ENCODE measurements at regions not wholly inside any gene's neighbourhood (a gene's known extent, or its start where the extent isn't known, plus 50 kb on each side); places are given as distances from the start of the nearest gene placed in this dataset.

GRCh38 chr5:98585661-98586310 lies 187.7 kb upstream of the RGMB start:
- no peak for DNase-seq

- no peak for DNase-seq
Measured at GRCh38 chr5:98586581-98586980, 186.9 kb upstream of the RGMB start.

- no peak for DNase-seq
Measured at GRCh38 chr5:98587166-98587565, 186.3 kb upstream of the RGMB start.

DNA sequence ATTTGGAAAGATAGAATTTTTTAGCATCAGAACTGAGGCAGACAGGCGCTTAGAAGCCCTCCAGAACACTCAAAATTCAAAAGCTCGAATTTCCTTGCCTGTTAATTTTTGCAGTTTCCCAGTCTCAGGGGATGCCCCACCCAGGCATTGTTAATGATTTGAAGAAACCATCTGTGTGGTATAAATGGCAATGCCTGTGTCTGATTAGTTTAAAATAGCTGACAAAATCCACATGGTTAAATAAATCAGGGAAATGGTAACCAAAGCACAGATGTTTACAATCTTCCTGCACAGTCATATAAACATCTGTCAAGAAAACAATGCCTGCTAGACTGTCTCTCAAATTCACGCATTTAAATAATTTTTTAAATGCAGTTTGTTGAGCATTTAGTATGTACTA lies 185.2 kb upstream of the RGMB start:
- DNase-seq, result no peak

DNA sequence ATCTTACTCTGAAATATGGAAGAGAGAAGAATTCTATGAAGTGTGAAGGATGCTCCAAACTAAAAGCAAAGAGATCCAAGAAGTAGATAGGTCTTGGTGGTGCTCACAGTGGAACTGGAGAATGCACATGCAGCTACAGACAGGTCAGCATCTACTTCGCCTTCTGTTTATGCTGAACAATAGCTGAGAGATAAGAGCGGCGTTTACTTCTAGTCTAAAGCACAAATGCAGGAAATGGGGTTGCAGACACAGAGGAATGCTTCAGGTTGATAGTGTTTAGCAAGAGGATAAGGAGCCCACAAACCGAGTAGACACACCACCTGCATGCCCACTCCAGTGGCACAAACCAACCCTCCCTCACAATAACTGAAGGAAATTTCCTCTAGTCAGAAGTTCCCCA lies 180.0 kb upstream of the RGMB start:
- peak; percentile 43 for DNase-seq

DNA sequence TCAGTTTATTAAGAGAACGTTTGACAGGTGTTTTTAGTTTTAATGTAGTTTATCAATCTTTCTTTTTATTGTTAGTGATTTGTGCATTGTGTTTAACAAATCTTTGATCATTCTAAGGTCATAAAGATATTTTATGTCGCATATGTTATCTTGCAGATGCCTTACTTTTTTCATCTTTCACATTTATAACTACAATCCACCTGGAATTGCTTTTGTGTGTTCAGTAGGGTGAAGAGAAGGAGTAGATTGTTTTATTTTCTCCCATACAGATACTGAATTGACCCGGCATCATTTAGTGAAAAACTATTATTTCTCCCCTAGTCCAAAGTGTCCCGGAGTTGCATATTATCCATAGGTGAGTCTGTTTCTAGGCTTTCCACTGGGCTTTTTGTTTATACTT lies 179.4 kb upstream of the RGMB start:
- DNase-seq, result no peak

DNA sequence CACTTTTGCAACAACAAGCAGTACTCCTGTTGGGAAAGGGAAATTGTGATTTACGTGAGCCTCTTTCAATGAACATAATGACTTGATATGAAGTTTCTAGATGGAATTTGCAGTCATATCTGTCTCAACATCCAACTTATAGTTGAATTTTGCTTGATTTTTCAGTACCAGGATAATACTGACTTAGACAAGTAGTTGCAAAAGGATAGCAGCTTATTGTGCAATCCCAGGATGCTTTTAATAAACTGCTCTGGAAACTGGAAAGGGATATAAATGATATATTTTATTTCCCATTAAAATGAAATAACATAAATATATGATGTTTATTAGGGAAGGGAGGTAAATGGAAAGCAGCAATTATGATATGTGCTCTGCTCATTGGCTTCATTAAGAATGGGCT lies 174.4 kb upstream of the RGMB start:
- DNase-seq, result no peak

DNA sequence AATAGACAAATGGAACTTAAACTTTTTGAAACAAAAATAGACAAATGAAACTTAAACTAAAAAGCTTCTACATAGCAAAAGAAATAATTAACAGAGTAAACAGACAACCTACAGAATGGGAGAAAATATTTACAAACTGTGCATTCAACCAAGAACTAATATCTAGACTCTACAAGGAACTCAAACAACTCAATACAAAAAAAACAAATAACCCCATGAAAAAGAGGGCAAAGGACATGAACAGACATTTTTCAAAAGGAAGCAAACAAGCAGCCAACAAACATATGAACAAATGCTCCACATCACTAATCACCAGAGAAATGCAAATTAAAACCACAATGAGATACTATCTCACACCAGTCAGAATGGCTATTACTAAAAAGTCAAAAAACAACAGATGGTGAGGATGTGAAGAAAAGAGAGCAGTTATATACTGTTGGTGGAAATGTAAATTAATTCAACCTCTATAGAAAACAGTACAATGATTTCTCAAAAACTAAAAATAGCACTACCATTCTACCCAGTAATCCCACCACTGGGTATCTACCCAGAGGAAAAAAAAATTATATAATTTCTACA lies 170.8 kb upstream of the RGMB start:
- DNase-seq, result no peak

DNA sequence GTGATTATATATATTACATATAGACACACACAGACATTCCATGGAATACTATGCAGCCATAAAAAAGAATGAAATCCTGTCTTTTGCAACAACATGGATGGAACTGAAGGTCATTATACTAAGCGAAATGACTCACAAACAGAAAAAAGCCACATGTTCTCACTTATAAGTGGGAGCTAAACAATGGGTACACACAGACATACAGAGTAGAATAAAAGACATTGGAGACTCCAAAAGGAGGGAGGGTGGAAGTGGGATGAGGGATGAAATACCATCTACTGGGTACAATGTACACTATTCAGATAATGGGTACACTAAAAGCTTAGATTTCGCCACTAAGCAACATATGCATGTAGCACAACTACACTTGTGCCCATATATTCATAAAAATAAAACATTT lies 170.0 kb upstream of the RGMB start:
- no peak for DNase-seq

- no peak for DNase-seq
Measured at GRCh38 chr5:98604301-98604700, 169.2 kb upstream of the RGMB start.

- DNase-seq, result no peak
Measured at GRCh38 chr5:98604721-98605425, 168.6 kb upstream of the RGMB start.

GRCh38 chr5:98605426-98605825 lies 168.0 kb upstream of the RGMB start:
- DNase-seq, result no peak

- no peak for DNase-seq
Measured at GRCh38 chr5:98606961-98607360, 166.5 kb upstream of the RGMB start.

- no peak for DNase-seq
Measured at GRCh38 chr5:98608052-98608451, 165.4 kb upstream of the RGMB start.

DNA sequence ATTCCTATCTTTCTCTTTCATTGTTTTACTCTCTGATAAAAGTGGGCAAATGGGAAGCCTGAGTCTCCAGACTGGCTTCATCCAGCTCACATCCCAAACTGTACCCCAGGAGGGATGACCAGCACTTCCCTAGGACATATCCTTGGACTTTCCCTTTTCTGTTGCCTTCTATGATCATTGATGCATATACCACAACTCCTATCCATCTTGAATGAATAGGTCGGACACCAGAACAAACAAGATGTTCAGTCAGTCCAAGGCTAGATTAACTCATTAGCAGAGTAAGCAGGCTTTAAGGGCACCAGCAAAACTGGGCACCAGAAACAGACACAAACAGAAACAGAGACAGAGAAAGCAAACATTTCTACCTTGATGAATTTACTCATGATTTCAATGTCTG lies 159.1 kb upstream of the RGMB start:
- no peak for DNase-seq

GRCh38 chr5:98621821-98622220 lies 151.6 kb upstream of the RGMB start:
- DNase-seq, result no peak

GRCh38 chr5:98624145-98624880 lies 149.2 kb upstream of the RGMB start:
- peak; percentile 42 for DNase-seq

GRCh38 chr5:98627121-98627520 lies 146.3 kb upstream of the RGMB start:
- no peak for DNase-seq

- no peak for DNase-seq
Measured at GRCh38 chr5:98630621-98631020, 142.8 kb upstream of the RGMB start.

DNA sequence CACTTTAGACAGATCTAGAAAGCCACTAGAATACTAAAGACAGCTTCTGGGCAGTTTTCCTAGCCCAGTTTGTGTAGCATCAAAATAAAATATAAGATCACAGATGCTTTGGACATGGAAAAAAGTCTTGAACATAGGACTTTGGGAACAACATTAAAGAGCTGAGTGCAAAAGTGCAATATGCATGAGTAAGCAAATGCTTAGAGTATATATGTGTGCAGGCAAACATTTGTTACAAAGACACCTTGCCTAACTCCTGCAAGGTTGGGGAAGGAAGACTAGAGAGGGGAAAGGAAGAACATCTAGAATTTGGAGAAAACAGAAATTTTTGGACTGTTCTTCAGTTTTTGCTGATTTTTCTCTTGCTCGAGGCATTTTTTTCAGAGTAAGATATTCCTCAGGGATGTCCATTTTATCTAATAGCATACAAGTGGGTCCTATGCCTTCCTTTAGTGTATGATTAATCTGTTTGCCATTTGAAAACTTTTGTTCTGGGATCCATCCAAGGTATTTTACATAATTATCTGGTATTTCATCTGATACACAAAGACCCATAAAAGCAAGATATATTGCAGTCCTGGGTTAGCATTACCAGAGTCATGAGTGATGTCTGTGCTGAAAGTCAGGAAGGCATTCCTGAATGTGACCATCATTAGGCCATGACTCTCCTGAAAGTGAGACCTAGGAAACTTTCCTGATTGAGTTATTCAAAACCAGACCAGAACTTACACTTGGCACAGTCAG lies 142.0 kb upstream of the RGMB start:
- DNase-seq, result peak; percentile 85

- DNase-seq, result no peak
Measured at GRCh38 chr5:98635656-98636055, 137.8 kb upstream of the RGMB start.

- DNase-seq, result no peak
Measured at GRCh38 chr5:98637116-98637515, 136.3 kb upstream of the RGMB start.

DNA sequence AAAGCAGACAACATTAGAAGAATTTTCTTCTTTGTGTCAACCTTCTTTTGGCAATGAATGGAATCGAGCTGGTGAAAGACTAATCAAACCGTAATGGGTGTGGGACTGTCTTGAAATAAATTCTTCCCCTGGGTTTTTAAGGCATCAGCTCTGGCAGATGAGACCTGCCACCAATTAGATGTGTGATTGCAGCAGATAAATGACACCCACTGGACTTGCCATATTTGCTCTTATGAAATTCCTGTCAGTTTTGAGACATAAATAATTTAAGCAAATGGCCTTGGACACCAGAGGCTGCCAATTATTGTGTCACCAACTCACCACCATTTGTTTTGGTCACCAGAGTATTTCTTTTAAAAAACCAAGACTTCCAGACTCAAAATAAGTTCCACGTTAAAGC lies 135.9 kb upstream of the RGMB start:
- DNase-seq, result no peak

Measured in NCI-H226 (cell line).